ENCODE measurements at regions not wholly inside any gene's neighbourhood (a gene's known extent, or its start where the extent isn't known, plus 50 kb on each side); places are given as distances from the start of the nearest gene placed in this dataset.

- DNase-seq (ENCODE audit: extremely low spot score, unreplicated experiment), result no peak
- H3K27me3 Mint-ChIP-seq (ENCODE audit: unreplicated experiment), result peaks cover 9% of the 10 kb centered on the region
- no peak overlapping the region for H3K27ac Mint-ChIP-seq (ENCODE audit: unreplicated experiment)
- TF ChIP-seq, protein P1, sequence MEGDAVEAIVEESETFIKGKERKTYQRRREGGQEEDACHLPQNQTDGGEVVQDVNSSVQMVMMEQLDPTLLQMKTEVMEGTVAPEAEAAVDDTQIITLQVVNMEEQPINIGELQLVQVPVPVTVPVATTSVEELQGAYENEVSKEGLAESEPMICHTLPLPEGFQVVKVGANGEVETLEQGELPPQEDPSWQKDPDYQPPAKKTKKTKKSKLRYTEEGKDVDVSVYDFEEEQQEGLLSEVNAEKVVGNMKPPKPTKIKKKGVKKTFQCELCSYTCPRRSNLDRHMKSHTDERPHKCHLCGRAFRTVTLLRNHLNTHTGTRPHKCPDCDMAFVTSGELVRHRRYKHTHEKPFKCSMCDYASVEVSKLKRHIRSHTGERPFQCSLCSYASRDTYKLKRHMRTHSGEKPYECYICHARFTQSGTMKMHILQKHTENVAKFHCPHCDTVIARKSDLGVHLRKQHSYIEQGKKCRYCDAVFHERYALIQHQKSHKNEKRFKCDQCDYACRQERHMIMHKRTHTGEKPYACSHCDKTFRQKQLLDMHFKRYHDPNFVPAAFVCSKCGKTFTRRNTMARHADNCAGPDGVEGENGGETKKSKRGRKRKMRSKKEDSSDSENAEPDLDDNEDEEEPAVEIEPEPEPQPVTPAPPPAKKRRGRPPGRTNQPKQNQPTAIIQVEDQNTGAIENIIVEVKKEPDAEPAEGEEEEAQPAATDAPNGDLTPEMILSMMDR (IDR thresholded peaks at IDR 0.05), result no peak
- H3K4me3 Mint-ChIP-seq (ENCODE audit: unreplicated experiment), result no peak overlapping the region
- H3K9me3 Mint-ChIP-seq (ENCODE audit: unreplicated experiment), result peaks cover 5% of the 10 kb centered on the region
- H3K4me1 Mint-ChIP-seq (ENCODE audit: unreplicated experiment), result peaks cover 4% of the 10 kb centered on the region
- H3K36me3 Mint-ChIP-seq (ENCODE audit: unreplicated experiment), result no peaks in the 10 kb centered on the region
Measured at GRCh38 chr3:132772252-132772651, 50.0 kb upstream of the NPHP3 start.
